Dendritic cell treated with granulocyte-macrophage colony-stimulating factor and Interleukin-4, amounts not matched to agents 40 ng/mL and 50 ng/mL, for 4 days (primary cell): ENCODE measurements at regions not wholly inside any gene's neighbourhood (a gene's known extent, or its start where the extent isn't known, plus 50 kb on each side); places are given as distances from the start of the nearest gene placed in this dataset.
"Not testable (repeated sequence)": the region's sequence is repeated elsewhere in the genome, so short reads cannot be mapped to it uniquely, and the experiment has no call there.

Experiments used
- H3K27ac Mint-ChIP-seq: one replicate; pipeline ENCODE4 v1.8.0; 2022; ENCODE audit warnings: mild to moderate bottlenecking, mixed read lengths
- H3K27me3 Mint-ChIP-seq: one replicate; pipeline ENCODE4 v1.8.0; 2022; ENCODE audit warnings: mild to moderate bottlenecking, mixed read lengths
- H3K36me3 Mint-ChIP-seq: one replicate; pipeline ENCODE4 v1.8.0; 2022; ENCODE audit warnings: low read depth, mixed read lengths
- H3K4me1 Mint-ChIP-seq: one replicate; pipeline ENCODE4 v1.8.0; 2022; ENCODE audit warnings: low read depth, mixed read lengths
- H3K4me3 Mint-ChIP-seq: one replicate; pipeline ENCODE4 v1.8.0; 2022; ENCODE audit warnings: mild to moderate bottlenecking, moderate library complexity, mixed read lengths
- H3K9me3 Mint-ChIP-seq: one replicate; pipeline ENCODE4 v1.8.0; 2022; ENCODE audit warnings: mixed read lengths
- intact Hi-C: fragments of 100-400 bp; cut with micrococcal nuclease; formaldehyde crosslinking; loops from one replicate; pipeline ENCODE4 v1.15.0; 2022

GRCh38 chr15:60255390-60255789 lies 142.4 kb downstream of the ANXA2 start:
- Mint-ChIP-seq H3K4me3 (no peak overlapping the region), H3K4me1 (peaks cover 10% of the 10 kb centered on the region), H3K27ac (peak overlapping the region; percentile 32), H3K27me3 (peaks cover 8% of the 10 kb centered on the region), H3K36me3 (no peaks in the 10 kb centered on the region), H3K9me3 (no peaks in the 10 kb centered on the region)
- intact Hi-C loops: no loop called here

- H3K36me3 Mint-ChIP-seq: no peaks in the 10 kb centered on the region
- peak overlapping the region; percentile 20 for H3K27ac Mint-ChIP-seq
- peaks cover 8% of the 10 kb centered on the region for H3K27me3 Mint-ChIP-seq
- H3K4me3 Mint-ChIP-seq: no peak overlapping the region
- H3K4me1 Mint-ChIP-seq: peaks cover 10% of the 10 kb centered on the region
- no peaks in the 10 kb centered on the region for H3K9me3 Mint-ChIP-seq
- intact Hi-C loops: no loop called here
These were observed 140.1 kb downstream of the ANXA2 start for GRCh38 chr15:60257591-60258159.

GRCh38 chr15:60259469-60259868 lies 138.3 kb downstream of the ANXA2 start:
- no peaks in the 10 kb centered on the region for H3K9me3 Mint-ChIP-seq
- peaks cover 10% of the 10 kb centered on the region for H3K4me1 Mint-ChIP-seq
- no peaks in the 10 kb centered on the region for H3K36me3 Mint-ChIP-seq
- intact Hi-C loops: no loop called here
- H3K4me3 Mint-ChIP-seq: no peak overlapping the region
- no peak overlapping the region for H3K27ac Mint-ChIP-seq
- peaks cover 11% of the 10 kb centered on the region for H3K27me3 Mint-ChIP-seq

- Mint-ChIP-seq H3K4me1 (peaks cover 5% of the 10 kb centered on the region), H3K9me3 (no peaks in the 10 kb centered on the region), H3K4me3 (no peak overlapping the region), H3K27me3 (peaks cover 7% of the 10 kb centered on the region), H3K27ac (no peak overlapping the region), H3K36me3 (no peaks in the 10 kb centered on the region)
- intact Hi-C loops: no loop called here
These were observed 133.7 kb downstream of the ANXA2 start for GRCh38 chr15:60264088-60264487.

- intact Hi-C loops: no loop called here
- Mint-ChIP-seq H3K27ac (no peak overlapping the region), H3K4me3 (no peak overlapping the region), H3K4me1 (peaks cover 5% of the 10 kb centered on the region), H3K9me3 (no peaks in the 10 kb centered on the region), H3K36me3 (no peaks in the 10 kb centered on the region), H3K27me3 (peaks cover 11% of the 10 kb centered on the region)
These were observed 133.2 kb downstream of the ANXA2 start for GRCh38 chr15:60264566-60264965.

GRCh38 chr15:60265057-60265456 lies 132.7 kb downstream of the ANXA2 start:
- peaks cover 12% of the 10 kb centered on the region for H3K27me3 Mint-ChIP-seq
- no peak overlapping the region for H3K4me3 Mint-ChIP-seq
- no peak overlapping the region for H3K27ac Mint-ChIP-seq
- intact Hi-C loops: no loop called here
- H3K36me3 Mint-ChIP-seq: no peaks in the 10 kb centered on the region
- H3K4me1 Mint-ChIP-seq: peaks cover 5% of the 10 kb centered on the region
- no peaks in the 10 kb centered on the region for H3K9me3 Mint-ChIP-seq

- Mint-ChIP-seq H3K36me3 (no peaks in the 10 kb centered on the region), H3K4me3 (no peak overlapping the region), H3K4me1 (no peaks in the 10 kb centered on the region), H3K27ac (no peak overlapping the region), H3K9me3 (peaks cover 52% of the 10 kb centered on the region), H3K27me3 (peaks cover 5% of the 10 kb centered on the region)
- intact Hi-C loops: no loop called here
These were observed 125.2 kb downstream of the ANXA2 start for GRCh38 chr15:60272623-60273022.

GRCh38 chr15:60275624-60276023 lies 122.2 kb downstream of the ANXA2 start:
- Mint-ChIP-seq H3K27ac (no peak overlapping the region), H3K9me3 (peaks cover 52% of the 10 kb centered on the region), H3K4me3 (no peak overlapping the region), H3K27me3 (peaks cover 1% of the 10 kb centered on the region), H3K4me1 (no peaks in the 10 kb centered on the region), H3K36me3 (no peaks in the 10 kb centered on the region)
- intact Hi-C loops: no loop called here

GRCh38 chr15:60278879-60279278 lies 118.9 kb downstream of the ANXA2 start:
- H3K27me3 Mint-ChIP-seq: peaks cover 1% of the 10 kb centered on the region
- no peak overlapping the region for H3K4me3 Mint-ChIP-seq
- H3K4me1 Mint-ChIP-seq: no peaks in the 10 kb centered on the region
- H3K9me3 Mint-ChIP-seq: peaks cover 31% of the 10 kb centered on the region
- H3K27ac Mint-ChIP-seq: no peak overlapping the region
- intact Hi-C loops: no loop called here
- H3K36me3 Mint-ChIP-seq: no peaks in the 10 kb centered on the region

- no peaks in the 10 kb centered on the region for H3K36me3 Mint-ChIP-seq
- H3K4me1 Mint-ChIP-seq: no peaks in the 10 kb centered on the region
- H3K27me3 Mint-ChIP-seq: peaks cover 6% of the 10 kb centered on the region
- H3K27ac Mint-ChIP-seq: no peak overlapping the region
- no peak overlapping the region for H3K4me3 Mint-ChIP-seq
- peaks cover 19% of the 10 kb centered on the region for H3K9me3 Mint-ChIP-seq
- intact Hi-C loops: no loop called here
These were observed 117.5 kb downstream of the ANXA2 start for GRCh38 chr15:60280259-60280658.

- Mint-ChIP-seq H3K27ac (no peak overlapping the region), H3K4me1 (no peaks in the 10 kb centered on the region)
These were observed 113.8 kb downstream of the ANXA2 start for GRCh38 chr15:60283936-60284335.

GRCh38 chr15:60295901-60296300 lies 101.9 kb downstream of the ANXA2 start:
- H3K27me3 Mint-ChIP-seq, H3K4me3 Mint-ChIP-seq, intact Hi-C loops, H3K4me1 Mint-ChIP-seq, H3K36me3 Mint-ChIP-seq, H3K9me3 Mint-ChIP-seq, H3K27ac Mint-ChIP-seq: not testable (repeated sequence)

More at GRCh38 chr15:60283936-60284335, 113.8 kb downstream of the ANXA2 start:
- no peak overlapping the region for H3K4me3 Mint-ChIP-seq
- no peaks in the 10 kb centered on the region for H3K9me3 Mint-ChIP-seq
- intact Hi-C loops: no loop called here
- peaks cover 5% of the 10 kb centered on the region for H3K27me3 Mint-ChIP-seq
- H3K36me3 Mint-ChIP-seq: no peaks in the 10 kb centered on the region

GRCh38 chr15:60297047-60297446 lies 100.7 kb downstream of the ANXA2 start:
- Mint-ChIP-seq H3K36me3 (no peaks in the 10 kb centered on the region), H3K4me3 (no peak overlapping the region), H3K4me1 (peaks cover 7% of the 10 kb centered on the region), H3K27ac (no peak overlapping the region), H3K27me3 (no peaks in the 10 kb centered on the region), H3K9me3 (peaks cover 9% of the 10 kb centered on the region)
- intact Hi-C loops: no loop called here
